Fibroblast of the aortic adventitia (primary cell): ENCODE measurements at regions not wholly inside any gene's neighbourhood (a gene's known extent, or its start where the extent isn't known, plus 50 kb on each side); places are given as distances from the start of the nearest gene placed in this dataset.

Source experiments
- DNase-seq: peaks from one replicate; pipeline ENCODE4 v3.0.0-alpha.2; 2010; ENCODE audit warnings: low read depth
- H3K4me3 ChIP-seq: 2 replicates; pipeline ENCODE4 v1.5.1; 2011; ENCODE audit warnings: low read depth, mild to moderate bottlenecking, control low read depth, low read length, moderate library complexity
- TF ChIP-seq, protein P1 (sequence below): IDR thresholded peaks from 2 replicates; pipeline ENCODE4 v1.5.1; 2011; ENCODE audit warnings: mild to moderate bottlenecking, low read length, control low read depth, inconsistent platforms; ENCODE audit not compliant: insufficient read depth

DNA sequence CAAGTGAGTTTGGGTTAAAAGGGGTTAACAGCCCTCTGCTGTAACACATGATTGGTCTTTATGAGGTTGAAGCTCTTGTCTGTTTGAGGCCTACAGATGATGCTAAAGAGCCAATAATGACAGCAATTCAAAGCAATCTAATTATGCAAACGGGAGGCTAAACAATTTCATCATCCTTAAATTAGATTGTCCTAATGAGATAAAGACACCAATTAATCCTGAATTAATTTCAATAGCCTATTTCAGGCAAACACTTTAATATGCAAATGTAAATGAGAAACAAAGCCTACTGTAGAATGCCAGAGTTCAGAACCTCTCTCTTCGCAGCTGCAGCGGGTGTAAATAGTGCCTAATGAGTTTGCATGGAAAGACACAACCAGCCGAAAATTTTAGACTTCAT, 504.7 kb upstream of the PBX1 start:
- H3K4me3 ChIP-seq: no peak overlapping the region
- no peak for DNase-seq
- TF ChIP-seq, protein P1, sequence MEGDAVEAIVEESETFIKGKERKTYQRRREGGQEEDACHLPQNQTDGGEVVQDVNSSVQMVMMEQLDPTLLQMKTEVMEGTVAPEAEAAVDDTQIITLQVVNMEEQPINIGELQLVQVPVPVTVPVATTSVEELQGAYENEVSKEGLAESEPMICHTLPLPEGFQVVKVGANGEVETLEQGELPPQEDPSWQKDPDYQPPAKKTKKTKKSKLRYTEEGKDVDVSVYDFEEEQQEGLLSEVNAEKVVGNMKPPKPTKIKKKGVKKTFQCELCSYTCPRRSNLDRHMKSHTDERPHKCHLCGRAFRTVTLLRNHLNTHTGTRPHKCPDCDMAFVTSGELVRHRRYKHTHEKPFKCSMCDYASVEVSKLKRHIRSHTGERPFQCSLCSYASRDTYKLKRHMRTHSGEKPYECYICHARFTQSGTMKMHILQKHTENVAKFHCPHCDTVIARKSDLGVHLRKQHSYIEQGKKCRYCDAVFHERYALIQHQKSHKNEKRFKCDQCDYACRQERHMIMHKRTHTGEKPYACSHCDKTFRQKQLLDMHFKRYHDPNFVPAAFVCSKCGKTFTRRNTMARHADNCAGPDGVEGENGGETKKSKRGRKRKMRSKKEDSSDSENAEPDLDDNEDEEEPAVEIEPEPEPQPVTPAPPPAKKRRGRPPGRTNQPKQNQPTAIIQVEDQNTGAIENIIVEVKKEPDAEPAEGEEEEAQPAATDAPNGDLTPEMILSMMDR: no peak

DNA sequence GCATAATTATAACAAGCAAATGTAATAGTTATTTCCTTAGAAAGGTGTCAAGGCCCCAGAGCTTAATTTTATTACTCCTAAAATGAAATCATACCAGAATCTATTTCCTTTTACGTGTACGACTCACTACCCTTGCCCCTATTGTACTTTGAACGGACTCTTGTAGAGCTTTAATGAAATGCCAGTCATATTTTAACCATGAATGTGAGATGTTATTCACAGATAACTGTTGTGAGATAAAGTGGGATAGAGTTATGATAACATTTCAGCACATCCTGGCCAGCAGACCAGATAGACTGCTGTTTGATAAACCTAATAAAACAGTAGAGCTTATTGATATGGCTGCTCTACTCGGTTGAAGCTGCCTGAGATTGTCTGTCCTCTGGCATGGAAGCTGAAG, 500.8 kb upstream of the PBX1 start:
- TF ChIP-seq, protein P1: no peak
- no peak overlapping the region for H3K4me3 ChIP-seq

DNA sequence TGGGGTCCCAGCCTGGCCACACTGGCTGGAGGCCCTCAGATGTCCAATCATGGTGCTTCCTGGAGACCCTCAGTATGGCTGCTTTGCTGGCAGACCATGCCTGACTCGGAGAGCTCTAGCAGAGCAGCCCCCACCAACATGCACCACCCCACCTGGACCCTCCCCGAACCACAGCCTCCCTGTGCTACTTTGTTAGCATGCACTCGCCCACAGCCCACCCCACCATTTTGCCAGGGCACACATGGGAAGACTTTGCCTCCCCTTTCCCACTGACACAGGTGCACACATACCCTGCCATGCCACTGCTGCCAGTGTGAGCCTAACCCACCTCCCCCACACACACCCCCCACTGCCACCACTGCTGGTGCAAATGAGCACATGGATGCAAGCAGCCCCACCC, 497.5 kb upstream of the PBX1 start:
- no peak overlapping the region for H3K4me3 ChIP-seq
- DNase-seq: no peak
- TF ChIP-seq, protein P1: no peak

More for the DNA sequence above, 500.8 kb upstream of the PBX1 start:
- DNase-seq: peak; percentile 1

DNA sequence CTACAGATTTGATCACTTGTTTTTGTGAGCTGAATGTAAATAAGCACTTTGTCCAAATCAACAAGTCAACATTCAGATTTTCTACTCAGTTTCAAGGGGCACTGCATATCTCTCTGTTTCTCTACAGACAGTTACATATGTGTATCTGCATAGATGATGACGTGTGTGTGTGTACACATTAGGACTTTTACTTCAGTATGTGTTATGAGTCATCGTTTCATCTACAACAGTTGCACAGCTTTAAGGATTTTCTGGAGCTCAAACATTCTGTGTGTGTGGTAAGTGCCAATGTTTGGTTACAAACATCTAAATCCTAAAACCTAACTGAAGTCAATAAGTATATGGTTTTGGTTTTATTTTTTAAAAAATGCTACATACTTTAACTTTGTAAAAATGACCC, 494.5 kb upstream of the PBX1 start:
- TF ChIP-seq, protein P1: no peak
- H3K4me3 ChIP-seq: no peak overlapping the region
- DNase-seq: no peak

DNA sequence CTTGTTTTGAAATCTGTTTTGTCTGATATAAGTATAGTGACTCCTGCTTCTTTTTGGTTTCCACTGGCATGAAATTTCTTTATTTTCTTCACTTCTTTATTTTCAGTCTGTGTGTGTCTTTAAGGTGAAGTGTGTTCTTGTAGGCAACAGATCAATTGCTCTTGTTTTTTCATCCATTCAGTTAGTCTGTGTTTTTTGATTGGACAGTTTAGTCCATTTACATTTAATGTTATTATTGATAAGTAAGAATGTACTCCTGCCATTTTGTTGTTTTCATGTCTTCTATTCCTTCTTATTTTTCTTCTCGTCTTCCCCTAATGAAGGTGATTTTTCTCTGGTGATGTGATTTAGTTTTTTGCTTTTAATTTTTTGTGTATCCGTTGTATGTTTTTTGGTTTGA, 487.7 kb upstream of the PBX1 start:
- no peak overlapping the region for H3K4me3 ChIP-seq
- DNase-seq: no peak
- TF ChIP-seq, protein P1: no peak

DNA sequence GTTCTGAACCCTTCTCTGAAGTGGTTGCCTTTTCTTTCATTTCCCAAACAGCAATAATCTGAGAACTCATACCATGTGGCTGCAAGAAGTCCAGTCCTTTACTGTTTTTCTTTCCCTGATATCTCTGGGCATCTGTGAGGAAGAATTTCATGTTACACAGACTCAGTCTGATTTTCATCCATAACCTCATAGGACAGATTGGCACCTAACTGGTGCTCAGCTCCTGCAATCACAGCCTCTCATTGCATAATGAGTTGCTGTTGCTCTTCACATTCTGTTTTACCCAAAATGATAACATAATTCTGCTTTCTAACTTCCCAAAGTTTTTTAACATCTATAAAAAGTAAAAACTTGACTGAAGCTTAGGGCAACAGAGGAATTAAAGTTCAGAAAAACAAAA, 472.2 kb upstream of the PBX1 start:
- TF ChIP-seq, protein P1: no peak
- peak; percentile 6 for DNase-seq

DNA sequence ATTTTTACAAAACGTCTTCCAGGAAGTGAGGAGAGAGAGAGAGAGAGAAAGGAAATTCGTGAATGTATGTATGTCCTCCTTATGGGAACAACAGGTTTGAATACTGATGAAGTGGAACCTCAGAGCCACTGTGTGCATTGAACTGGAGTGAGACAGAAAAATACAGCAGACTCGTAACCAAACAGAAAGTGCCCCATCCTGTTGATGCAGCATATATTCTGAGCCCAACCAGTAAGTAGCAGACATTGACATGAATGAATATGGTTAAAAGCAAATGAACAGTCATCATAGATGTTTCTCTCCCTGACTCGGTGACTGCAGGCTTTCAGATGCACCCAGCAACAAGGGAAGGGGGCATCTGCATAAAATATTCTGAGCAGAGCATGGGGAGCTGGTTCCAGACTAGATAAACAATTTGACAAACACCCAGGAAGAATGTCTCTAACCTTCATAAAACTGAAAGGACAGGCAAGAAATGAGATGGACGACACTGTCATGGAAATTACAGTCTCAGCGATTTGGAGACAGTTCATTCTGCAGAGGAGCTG, 471.0 kb upstream of the PBX1 start:
- H3K4me3 ChIP-seq: no peak overlapping the region
- TF ChIP-seq, protein P1: no peak
- DNase-seq: no peak

More for the DNA sequence above, 472.2 kb upstream of the PBX1 start:
- no peak overlapping the region for H3K4me3 ChIP-seq
